ENCODE measurements at regions not wholly inside any gene's neighbourhood (a gene's known extent, or its start where the extent isn't known, plus 50 kb on each side); places are given as distances from the start of the nearest gene placed in this dataset.
A peak's percentile ranks its signal among the peaks of the same experiment; 100 is the strongest.

DNA sequence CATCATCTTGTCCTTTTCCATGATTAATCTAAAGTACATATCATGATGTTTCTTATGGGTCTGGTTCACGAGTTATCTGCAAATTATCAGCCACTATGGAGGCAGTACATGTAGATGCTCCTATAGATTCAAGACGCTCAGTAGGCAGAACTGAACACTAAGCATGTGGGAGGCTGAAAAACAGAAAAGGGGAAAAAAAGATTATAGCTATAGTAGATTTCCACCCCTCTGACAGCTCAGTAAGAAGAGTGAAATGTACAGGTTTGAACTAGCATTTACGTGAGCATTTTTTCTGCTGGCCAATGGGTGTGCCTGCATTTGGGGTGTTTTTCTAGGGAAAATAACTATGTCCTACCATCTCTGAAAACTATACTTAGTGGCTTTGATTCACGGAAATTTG lies 308.9 kb downstream of the ZEB2 start:
- no peak for DNase-seq

GRCh38 chr2:144210076-144210475 lies 309.8 kb downstream of the ZEB2 start:
- DNase-seq, result no peak

- no peak for DNase-seq
Observed at GRCh38 chr2:144208924-144209323, 311.0 kb downstream of the ZEB2 start.

DNA sequence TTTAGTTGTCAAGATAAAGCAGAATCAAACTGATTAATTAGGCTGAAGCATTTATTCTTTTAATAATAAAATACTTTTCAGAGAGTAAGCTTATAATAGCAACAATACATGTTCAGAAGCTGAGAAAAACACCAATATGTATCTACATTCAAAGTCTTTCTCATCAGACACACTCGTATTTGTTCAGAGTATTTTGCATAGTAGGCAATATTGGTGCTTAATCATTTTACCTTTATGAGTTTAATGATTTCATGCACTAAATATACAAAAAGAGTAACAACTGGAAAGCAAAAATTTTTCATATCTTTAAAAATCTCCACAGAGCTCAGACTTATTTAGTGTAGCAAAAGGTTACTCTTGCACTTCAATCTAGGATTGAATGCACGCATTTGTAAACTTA lies 313.9 kb downstream of the ZEB2 start:
- DNase-seq, result no peak

DNA sequence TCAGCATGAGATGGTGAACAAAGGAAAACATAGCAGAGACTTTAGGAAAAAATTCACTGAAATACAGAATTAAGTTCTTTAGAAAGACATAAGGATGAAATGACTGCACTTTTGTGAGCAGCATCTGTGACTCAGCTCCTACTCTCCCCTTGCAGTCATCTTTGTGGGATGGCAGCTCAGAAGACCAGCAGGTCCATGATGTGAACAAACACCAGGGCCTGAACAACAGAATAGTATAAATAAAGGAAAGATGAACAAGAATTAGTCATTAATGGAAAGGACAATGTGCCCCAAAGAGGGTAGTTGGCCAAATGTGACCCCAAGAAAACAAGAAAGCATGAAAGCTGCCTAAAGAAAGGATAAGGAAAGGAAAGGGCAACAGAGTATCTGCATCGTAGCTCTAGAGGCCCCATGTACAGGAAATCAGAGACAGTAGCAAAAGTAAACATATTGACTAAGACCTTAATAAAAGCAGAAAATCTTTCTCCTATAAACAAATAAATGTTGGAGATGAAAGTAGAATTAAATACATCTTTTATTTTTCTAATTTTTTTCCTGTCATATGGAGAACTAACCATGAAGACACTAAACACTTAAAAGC lies 318.0 kb downstream of the ZEB2 start:
- DNase-seq, result peak; percentile 67

- peak; percentile 82 for DNase-seq
Observed at GRCh38 chr2:144201126-144201525, 318.8 kb downstream of the ZEB2 start.

GRCh38 chr2:144198116-144198515 lies 321.8 kb downstream of the ZEB2 start:
- peak; percentile 44 for DNase-seq

DNA sequence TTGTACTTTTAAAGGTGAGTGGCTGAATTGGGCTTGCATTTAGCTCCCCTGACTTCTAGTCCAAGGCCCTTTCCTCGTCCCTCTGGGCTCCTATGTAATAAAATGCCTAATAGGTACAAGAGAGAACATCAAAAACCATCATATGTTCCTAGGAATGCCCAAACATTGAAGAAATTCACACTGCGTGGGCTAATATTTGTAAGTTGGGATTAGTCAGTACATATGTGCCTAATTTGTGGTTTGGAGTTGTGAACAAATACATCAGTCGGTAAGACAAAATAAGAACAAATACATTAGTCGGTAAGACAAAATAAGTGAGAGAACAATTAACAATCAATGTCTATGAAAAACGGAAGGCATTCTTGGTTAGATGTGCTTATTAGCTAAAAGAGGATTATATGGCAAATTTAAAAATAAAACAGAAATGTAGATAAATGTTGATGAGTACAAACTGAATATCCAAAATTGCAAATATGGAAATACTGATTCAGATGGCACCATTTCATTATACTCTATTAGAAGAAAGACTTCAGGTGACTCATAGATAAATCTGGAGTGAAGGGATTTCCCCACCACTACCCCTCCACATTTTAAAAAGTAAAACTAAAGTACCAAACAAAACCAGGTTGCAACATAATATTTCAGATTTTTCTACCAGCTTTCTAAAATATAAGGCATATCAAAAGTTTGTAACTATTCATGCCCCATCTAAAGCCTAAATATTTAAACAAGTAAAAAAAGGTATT lies 325.4 kb downstream of the ZEB2 start:
- DNase-seq, result peak; percentile 45

GRCh38 chr2:144190908-144191605 lies 328.9 kb downstream of the ZEB2 start:
- DNase-seq, result no peak

- DNase-seq, result peak; percentile 96
Observed at GRCh38 chr2:144183727-144184126, 336.2 kb downstream of the ZEB2 start.

- peak; percentile 7 for DNase-seq
Observed at GRCh38 chr2:144181001-144181400, 338.9 kb downstream of the ZEB2 start.

- no peak for DNase-seq
Observed at GRCh38 chr2:144180131-144180530, 339.8 kb downstream of the ZEB2 start.

GRCh38 chr2:144170179-144170578 lies 349.7 kb downstream of the ZEB2 start:
- DNase-seq, result no peak

DNA sequence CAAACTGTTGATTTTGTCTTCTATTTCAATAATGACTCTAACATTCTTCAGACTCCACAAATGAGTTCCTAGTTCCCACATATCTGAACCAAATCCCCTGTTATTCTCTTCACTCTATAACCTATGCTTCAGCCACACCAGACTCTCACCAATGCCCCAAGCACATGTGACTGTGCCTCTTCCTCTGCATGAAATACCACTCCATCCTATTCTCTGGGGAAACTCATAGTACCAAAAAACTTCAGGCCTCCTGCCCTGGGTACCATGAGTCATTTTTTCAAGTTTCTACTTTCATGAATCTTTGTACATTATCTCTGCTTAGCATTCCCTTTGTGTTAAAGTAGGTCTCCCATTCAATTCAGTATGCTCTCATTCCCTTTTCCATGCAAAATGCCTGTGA lies 353.2 kb downstream of the ZEB2 start:
- DNase-seq, result no peak

- no peak for DNase-seq
Observed at GRCh38 chr2:144165599-144166250, 354.2 kb downstream of the ZEB2 start.

GRCh38 chr2:144163592-144163991 lies 356.3 kb downstream of the ZEB2 start:
- no peak for DNase-seq

GRCh38 chr2:144162652-144163051 lies 357.3 kb downstream of the ZEB2 start:
- DNase-seq, result no peak

DNA sequence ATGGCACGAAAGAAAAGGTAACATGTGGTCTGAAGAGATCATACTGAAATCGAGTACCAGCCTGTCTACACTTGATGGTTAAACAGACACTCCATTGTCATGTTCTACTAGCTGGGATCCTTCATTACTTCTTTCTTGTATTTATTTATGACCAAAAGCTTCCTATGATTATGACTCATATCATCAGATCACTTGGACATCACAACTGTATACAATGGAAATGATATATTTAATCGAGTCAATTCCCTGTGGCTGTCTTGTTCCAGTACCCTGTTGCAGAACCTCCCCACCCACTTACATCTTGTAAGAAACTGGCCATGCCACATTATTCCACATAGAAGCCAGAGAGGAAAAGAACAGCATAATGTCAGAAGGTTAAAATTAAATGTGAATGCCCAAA lies 358.9 kb downstream of the ZEB2 start:
- no peak for DNase-seq

DNA sequence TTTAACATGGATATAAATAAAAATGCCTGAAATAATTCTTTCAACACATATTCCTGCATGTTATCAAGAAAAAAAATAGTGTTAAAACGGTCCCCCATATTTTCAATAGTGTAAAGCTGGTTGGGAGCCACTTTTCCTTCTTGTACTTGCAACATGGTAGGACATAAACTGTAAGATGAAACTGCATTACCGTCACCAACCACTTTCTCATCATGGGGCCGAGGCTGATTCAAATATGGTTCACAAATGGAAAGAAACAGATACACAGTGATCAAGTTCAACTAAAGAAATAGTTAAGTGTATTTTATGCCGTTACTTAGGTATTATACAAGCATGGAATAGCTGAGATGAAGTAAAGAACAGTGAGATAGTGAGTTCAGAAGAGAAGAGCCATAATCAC lies 360.7 kb downstream of the ZEB2 start:
- DNase-seq, result no peak

DNA sequence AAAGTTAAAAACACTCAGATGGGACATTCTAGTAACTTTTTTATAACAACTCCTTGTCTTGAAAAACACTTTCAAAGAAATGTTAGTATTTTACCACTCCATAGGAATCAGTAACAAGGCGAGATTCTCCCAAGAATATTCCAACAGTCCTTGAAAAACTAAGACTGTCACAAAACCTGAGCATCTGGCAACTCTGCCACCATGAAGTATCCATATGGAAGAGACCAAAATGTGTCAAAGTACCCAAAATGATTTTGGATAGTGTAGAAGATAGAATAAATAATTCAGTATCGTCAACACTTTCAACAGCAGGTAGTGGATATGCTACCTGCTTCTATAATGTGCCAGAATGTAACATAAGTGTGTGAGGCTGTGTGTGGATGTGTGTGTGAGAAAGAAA lies 361.8 kb downstream of the ZEB2 start:
- DNase-seq, result no peak

GRCh38 chr2:144156736-144157640 lies 362.9 kb downstream of the ZEB2 start:
- DNase-seq, result no peak

GRCh38 chr2:144154205-144154604 lies 365.7 kb downstream of the ZEB2 start:
- no peak for DNase-seq

Measured in activated CD4-positive, alpha-beta T cell treated with anti-CD3 and anti-CD28 coated beads, Interleukin-10, Interleukin-2, amounts not matched to agents 100 ng/mL and 50 ng/mL, durations not matched to agents 16 hours and 8 hours (primary cell).